HepG2 (cell line): ENCODE measurements at regions not wholly inside any gene's neighbourhood (a gene's known extent, or its start where the extent isn't known, plus 50 kb on each side); places are given as distances from the start of the nearest gene placed in this dataset.
A peak's percentile ranks its signal among the peaks of the same experiment; 100 is the strongest.

ENCODE experiments used
- ATAC-seq: fragments of 200-7000 bp; cut with Tn5 transposase; 3 replicates; pipeline ENCODE4 v1.9.1; 2020; ENCODE audit warnings: mild to moderate bottlenecking, moderate library complexity
- BruUV-seq: library from RNA; stranded (reverse); fragments of 400-500 nt; replicated peaks from 2 replicates; lab custom pipeline; 2021; lab: Mats Ljungman, UMichigan
- CTCF ChIA-PET: fragments of 300-600 bp; formaldehyde crosslinking; extraction: SDS; loops from one replicate; lab custom pipeline; 2021; ENCODE audit warnings: low total read pairs, inconsistent platforms, low intra/inter-chr PET ratio; lab: Yijun Ruan, JAX
- POLR2A ChIA-PET: fragments of 350-600 bp; sonication (Branson Sonifier 250); formaldehyde crosslinking; loops from one replicate; lab custom pipeline; 2020; ENCODE audit warnings: antibody characterized with exemption, inconsistent platforms; lab: Yijun Ruan, JAX
- DNase-seq: peaks from one replicate; pipeline ENCODE4 v3.0.0-alpha.2; 2015; ENCODE audit warnings: low spot score
- FAIRE-seq: peaks from 3 replicates; lab custom pipeline; 2011; peaks lifted over from hg19 to GRCh38; lab: Jason Lieb, UNC
- H2AFZ ChIP-seq: one replicate; pipeline ENCODE4 v1.6.1; 2011; ENCODE audit warnings: low read length, inconsistent platforms
- H3K27ac ChIP-seq: fragments of 300-600 bp; 3 replicates; pipeline ENCODE4 v1.8.0; 2011; ENCODE audit warnings: mixed run types, mild to moderate bottlenecking, mixed read lengths, low read length, inconsistent platforms; ENCODE audit not compliant: insufficient read depth; ENCODE audit errors: extremely low read length
- H3K27me3 ChIP-seq, 2 experiments: fragments of 200-600 bp in 1 of 2; 2 replicates in 1 of 2; 3 replicates in 1 of 2; pipeline versions ENCODE4 v1.6.0 to v1.8.0; 2011; ENCODE audit warnings: low read length in 2 of 2, mild to moderate bottlenecking in 2 of 2, moderate library complexity in 2 of 2, inconsistent platforms in 1 of 2; ENCODE audit not compliant: insufficient read depth in 2 of 2, control insufficient read depth in 1 of 2
- H3K36me3 ChIP-seq, 2 experiments: fragments of 200-600 bp in 1 of 2; replicated peaks in 1 of 2; 2 replicates in 1 of 2; 3 replicates in 1 of 2; pipeline versions ENCODE4 v1.5.1 to v1.8.0; 2011; ENCODE audit warnings: low read length in 2 of 2, inconsistent platforms in 1 of 2; ENCODE audit not compliant: insufficient read depth in 2 of 2, control insufficient read depth in 1 of 2
- H3K4me1 ChIP-seq: 2 replicates; pipeline ENCODE4 v1.5.1; 2012; ENCODE audit warnings: low read length, inconsistent platforms; ENCODE audit not compliant: insufficient read depth
- H3K4me2 ChIP-seq: 2 replicates; pipeline ENCODE4 v1.6.0; 2011; ENCODE audit warnings: low read depth, low read length, inconsistent platforms
- H3K4me3 ChIP-seq, 3 experiments: fragments of 200-600 bp in 1 of 3; sonication (generic), shearing (Covaris generic) in 1 of 3; replicated peaks in 1 of 3; 2 replicates each; pipeline ENCODE4 v1.5.1; 2011 to 2016; ENCODE audit warnings: low read length in 3 of 3, inconsistent platforms in 2 of 3, low read depth in 2 of 3, mild to moderate bottlenecking in 2 of 3, control low read depth in 1 of 3, mixed read lengths in 1 of 3; ENCODE audit not compliant: insufficient read depth in 1 of 3
- H3K79me2 ChIP-seq: one replicate; pipeline ENCODE4 v1.6.1; 2011; ENCODE audit warnings: low read length, inconsistent platforms; ENCODE audit not compliant: insufficient read depth
- H3K9ac ChIP-seq: 2 replicates; pipeline ENCODE4 v1.6.0; 2011; ENCODE audit warnings: mild to moderate bottlenecking, low read depth, low read length, inconsistent platforms; ENCODE audit not compliant: insufficient read depth
- H3K9me3 ChIP-seq: 2 replicates; pipeline ENCODE4 v1.5.1; 2012; ENCODE audit warnings: mild to moderate bottlenecking, low read length
- H4K20me1 ChIP-seq: 2 replicates; pipeline ENCODE4 v1.6.0; 2011; ENCODE audit warnings: inconsistent platforms, mild to moderate bottlenecking, low read length, moderate library complexity; ENCODE audit not compliant: insufficient read depth
- HNF4A ChIP-seq: sonication (generic); formaldehyde crosslinking; IDR thresholded peaks from 2 replicates; pipeline ENCODE4 v1.4.0; 2020; ENCODE audit warnings: missing genetic modification reagents
- NR2F6 ChIP-seq, 2 experiments: IDR thresholded peaks; 2 replicates each; pipeline ENCODE4 v1.6.1; 2016; ENCODE audit warnings: antibody characterized with exemption in 1 of 2, mild to moderate bottlenecking in 1 of 2
- PATZ1 ChIP-seq: sonication (generic); formaldehyde crosslinking; IDR thresholded peaks from 2 replicates; pipeline ENCODE4 v1.4.0; 2020; ENCODE audit warnings: missing genetic modification reagents
- POGZ ChIP-seq: sonication (generic); formaldehyde crosslinking; IDR thresholded peaks from 2 replicates; pipeline ENCODE4 v1.4.0; 2020; ENCODE audit warnings: mild to moderate bottlenecking, missing genetic modification reagents
- SNAI1 ChIP-seq: sonication (generic); formaldehyde crosslinking; IDR thresholded peaks from 2 replicates; pipeline ENCODE4 v1.5.0; 2020; ENCODE audit warnings: mild to moderate bottlenecking, missing genetic modification reagents, borderline replicate concordance
- ZNF260 ChIP-seq: sonication (generic); formaldehyde crosslinking; IDR thresholded peaks from 2 replicates; pipeline ENCODE4 v1.4.0; 2020; ENCODE audit warnings: missing genetic modification reagents, low read depth, mild to moderate bottlenecking, borderline replicate concordance
- ZNF687 ChIP-seq: sonication (generic); formaldehyde crosslinking; IDR thresholded peaks from 2 replicates; pipeline ENCODE4 v1.5.1; 2020; ENCODE audit warnings: mild to moderate bottlenecking, missing genetic modification reagents, moderate library complexity
- WGBS: methylation state at CpG from one replicate; pipeline ENCODE4 v1.1.6; 2017; ENCODE audit warnings: low lambda C conversion rate; 5-methylcytosine and 5-hydroxymethylcytosine counted together
- in situ Hi-C: cut with HindIII; loops from 2 replicates; pipeline ENCODE4 v1.10.0; 2017; ENCODE audit warnings: low pct_unique_long_range_greater_than_20kb; ENCODE audit not compliant: extremely low pct_ligation_motif_present
- intact Hi-C: fragments of 100-400 bp; cut with micrococcal nuclease; formaldehyde crosslinking; loops from one replicate; pipeline ENCODE4 v1.10.0; 2022; ENCODE audit not compliant: unreplicated experiment

GRCh38 chr12:46531059-46531785 is 158.6 kb upstream of the SLC38A2 start:
- H3K4me3 ChIP-seq = no peak overlapping the region
- peak; percentile 22 for DNase-seq
- no peaks in the 10 kb centered on the region for H4K20me1 ChIP-seq
- in situ Hi-C loops (no loop called here), intact Hi-C loops (no loop called here)
- ATAC-seq = peak; percentile 74
- H2AFZ ChIP-seq = no peak overlapping the region
- no peak overlapping the region for H3K9ac ChIP-seq
- H3K36me3 ChIP-seq = no peaks in the 10 kb centered on the region
- no peak overlapping the region for H3K27ac ChIP-seq
- ChIA-PET POLR2A (interaction anchor here (1.9 kb wide), 1 partner anchor 160 kb away, joined by 4 read pairs; no protein-coding TSS in a partner anchor), CTCF (no interaction called here)
- 0 out of 2 replicates have a peak, but pooled peaks cover 5% of the 10 kb centered on the region for H3K9me3 ChIP-seq
- 73% methylated on average over 3 of the region's 6 CpGs for WGBS
- no peaks in the 10 kb centered on the region for H3K79me2 ChIP-seq
- H3K4me1 ChIP-seq = peaks cover 39% of the 10 kb centered on the region
- no TSS peak for BruUV-seq
- no peak overlapping the region for H3K4me2 ChIP-seq
- H3K27me3 ChIP-seq = no peaks in the 10 kb centered on the region
- FAIRE-seq = no peak
- TF ChIP-seq ZNF260 (CRISPR knock-in tag) (no peak), NR2F6 (IDR thresholded peaks at IDR 0.05) (no peak), NR2F6 (CRISPR knock-in tag; IDR thresholded peaks at IDR 0.05) (peak; percentile 17; the same call in 1 of the 2 replicates), SNAI1 (CRISPR knock-in tag) (no peak), PATZ1 (CRISPR knock-in tag) (peak; percentile 75), ZNF687 (CRISPR knock-in tag) (peak; percentile 69), HNF4A (peak; percentile 80), POGZ (CRISPR knock-in tag) (peak; percentile 53)
